ENCODE measurements at regions not wholly inside any gene's neighbourhood (a gene's known extent, or its start where the extent isn't known, plus 50 kb on each side); places are given as distances from the start of the nearest gene placed in this dataset.

DNA sequence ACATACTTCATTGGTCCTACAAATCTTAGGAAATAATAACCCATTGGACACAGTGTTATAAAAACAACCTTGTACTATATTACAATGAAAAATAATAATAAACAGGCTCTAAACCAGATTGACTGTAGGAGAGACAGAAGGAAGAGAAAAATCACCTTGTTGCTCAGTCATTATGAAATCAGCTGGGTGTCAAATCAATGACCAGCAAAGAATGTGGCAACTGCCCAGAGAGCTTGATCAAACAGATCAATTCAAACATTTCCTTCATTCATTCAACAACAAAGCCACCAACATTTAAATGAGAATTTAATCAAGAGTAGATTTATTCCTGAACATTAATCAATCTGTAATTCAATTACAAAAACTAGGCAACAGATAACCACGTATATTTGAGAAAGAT is 671.9 kb upstream of the CHAC2 start:
- Histone ChIP-seq H3K9me3 (ENCODE audit: insufficient read depth, low read depth) (no peaks in the 10 kb centered on the region), H3K4me1 (replicated peaks; ENCODE audit: insufficient read depth) (no peaks in the 10 kb centered on the region), H3K4me3 (no peak overlapping the region), H3K36me3 (ENCODE audit: low read depth) (no peaks in the 10 kb centered on the region), H2AFZ (no peak overlapping the region), H3K79me2 (ENCODE audit: low read depth) (no peaks in the 10 kb centered on the region), H3K27ac (no peak overlapping the region), H3K9me2 (ENCODE audit: insufficient read depth) (no peaks in the 10 kb centered on the region), H3F3A (ENCODE audit: insufficient read depth, low read depth) (no peaks in the 10 kb centered on the region), H4K20me1 (ENCODE audit: insufficient read depth) (no peaks in the 10 kb centered on the region), H3K4me2 (no peak overlapping the region), H3K27me3 (ENCODE audit: insufficient read depth, low read depth) (no peaks in the 10 kb centered on the region)
- ChIA-PET CTCF (no interaction called here), POLR2A (ENCODE audit: unreplicated experiment) (no interaction called here)
- intact Hi-C loops (cut with micrococcal nuclease; ENCODE audit: unreplicated experiment): no loop called here
- no TSS peak for BruUV-seq (replicated peaks)
- no peak for TF ChIP-seq EZH2 (IDR thresholded peaks at IDR 0.05; ENCODE audit: low read depth)
- TF ChIP-seq, protein P1, sequence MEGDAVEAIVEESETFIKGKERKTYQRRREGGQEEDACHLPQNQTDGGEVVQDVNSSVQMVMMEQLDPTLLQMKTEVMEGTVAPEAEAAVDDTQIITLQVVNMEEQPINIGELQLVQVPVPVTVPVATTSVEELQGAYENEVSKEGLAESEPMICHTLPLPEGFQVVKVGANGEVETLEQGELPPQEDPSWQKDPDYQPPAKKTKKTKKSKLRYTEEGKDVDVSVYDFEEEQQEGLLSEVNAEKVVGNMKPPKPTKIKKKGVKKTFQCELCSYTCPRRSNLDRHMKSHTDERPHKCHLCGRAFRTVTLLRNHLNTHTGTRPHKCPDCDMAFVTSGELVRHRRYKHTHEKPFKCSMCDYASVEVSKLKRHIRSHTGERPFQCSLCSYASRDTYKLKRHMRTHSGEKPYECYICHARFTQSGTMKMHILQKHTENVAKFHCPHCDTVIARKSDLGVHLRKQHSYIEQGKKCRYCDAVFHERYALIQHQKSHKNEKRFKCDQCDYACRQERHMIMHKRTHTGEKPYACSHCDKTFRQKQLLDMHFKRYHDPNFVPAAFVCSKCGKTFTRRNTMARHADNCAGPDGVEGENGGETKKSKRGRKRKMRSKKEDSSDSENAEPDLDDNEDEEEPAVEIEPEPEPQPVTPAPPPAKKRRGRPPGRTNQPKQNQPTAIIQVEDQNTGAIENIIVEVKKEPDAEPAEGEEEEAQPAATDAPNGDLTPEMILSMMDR (conservative IDR thresholded peaks at IDR 0.05): no peak
- DNase-seq: no peak

DNA sequence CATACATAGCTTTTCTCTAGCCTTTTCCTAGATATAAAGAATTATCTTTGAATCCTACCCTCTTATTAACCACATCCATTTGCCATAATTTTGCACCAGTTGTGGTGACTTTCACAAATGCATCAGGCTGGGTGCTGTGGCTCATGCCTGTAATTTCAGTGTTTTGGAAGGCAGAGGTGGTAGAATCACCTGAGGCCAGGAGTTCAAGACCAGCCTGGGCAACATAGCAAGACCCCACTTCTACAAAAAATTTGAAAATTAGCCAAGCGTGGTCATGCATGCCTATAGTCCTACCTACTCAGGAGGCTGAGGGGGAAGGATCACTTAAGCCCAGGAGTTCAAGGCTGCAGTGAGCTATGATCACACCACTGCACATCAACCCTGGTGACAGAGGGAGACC is 672.4 kb upstream of the CHAC2 start:
- H3K27ac ChIP-seq: no peak overlapping the region
- no peaks in the 10 kb centered on the region for H3F3A ChIP-seq (ENCODE audit: insufficient read depth, low read depth)
- H3K27me3 ChIP-seq (ENCODE audit: insufficient read depth, low read depth): no peaks in the 10 kb centered on the region
- BruUV-seq (replicated peaks): no TSS peak
- no peak overlapping the region for H3K4me3 ChIP-seq
- no peak overlapping the region for H2AFZ ChIP-seq
- H4K20me1 ChIP-seq (ENCODE audit: insufficient read depth): no peaks in the 10 kb centered on the region
- TF ChIP-seq, protein P1 (conservative IDR thresholded peaks at IDR 0.05): no peak
- no peak for TF ChIP-seq EZH2 (IDR thresholded peaks at IDR 0.05; ENCODE audit: low read depth)
- no peaks in the 10 kb centered on the region for H3K79me2 ChIP-seq (ENCODE audit: low read depth)
- CTCF ChIA-PET: no interaction called here
- no peaks in the 10 kb centered on the region for H3K4me1 ChIP-seq (replicated peaks; ENCODE audit: insufficient read depth)
- DNase-seq: no peak
- POLR2A ChIA-PET (ENCODE audit: unreplicated experiment): no interaction called here
- no peaks in the 10 kb centered on the region for H3K9me3 ChIP-seq (ENCODE audit: insufficient read depth, low read depth)
- H3K4me2 ChIP-seq: no peak overlapping the region
- H3K36me3 ChIP-seq (ENCODE audit: low read depth): no peaks in the 10 kb centered on the region
- no peaks in the 10 kb centered on the region for H3K9me2 ChIP-seq (ENCODE audit: insufficient read depth)
- intact Hi-C loops (cut with micrococcal nuclease; ENCODE audit: unreplicated experiment): no loop called here

DNA sequence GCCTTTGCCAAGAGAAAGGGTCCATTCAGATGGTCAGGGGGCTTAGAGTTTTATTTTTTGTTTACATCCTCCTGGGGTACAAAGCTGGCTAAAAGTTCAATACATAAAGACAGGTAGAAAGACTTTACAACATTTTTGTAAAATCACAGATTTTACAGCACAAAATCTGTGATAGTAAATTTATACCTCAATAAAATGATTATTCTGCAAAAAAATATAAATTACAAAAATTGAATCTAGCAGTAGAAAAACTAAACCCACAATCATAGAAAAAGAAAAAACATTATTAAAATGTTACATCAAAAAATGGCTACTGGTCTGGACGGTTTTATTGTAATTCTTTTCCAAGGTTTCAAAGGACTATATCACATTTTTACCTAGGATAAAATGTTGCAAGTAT is 674.2 kb upstream of the CHAC2 start:
- CTCF ChIA-PET: no interaction called here
- H2AFZ ChIP-seq: no peak overlapping the region
- no peaks in the 10 kb centered on the region for H3K9me2 ChIP-seq (ENCODE audit: insufficient read depth)
- no peaks in the 10 kb centered on the region for H3K9me3 ChIP-seq (ENCODE audit: insufficient read depth, low read depth)
- H3K79me2 ChIP-seq (ENCODE audit: low read depth): no peaks in the 10 kb centered on the region
- no peak overlapping the region for H3K4me2 ChIP-seq
- no peaks in the 10 kb centered on the region for H3F3A ChIP-seq (ENCODE audit: insufficient read depth, low read depth)
- H4K20me1 ChIP-seq (ENCODE audit: insufficient read depth): no peaks in the 10 kb centered on the region
- BruUV-seq (replicated peaks): no TSS peak
- intact Hi-C loops (cut with micrococcal nuclease; ENCODE audit: unreplicated experiment): no loop called here
- no peak for DNase-seq
- H3K27me3 ChIP-seq (ENCODE audit: insufficient read depth, low read depth): no peaks in the 10 kb centered on the region
- H3K27ac ChIP-seq: no peak overlapping the region
- H3K4me1 ChIP-seq (replicated peaks; ENCODE audit: insufficient read depth): no peaks in the 10 kb centered on the region
- no peak for TF ChIP-seq EZH2 (IDR thresholded peaks at IDR 0.05; ENCODE audit: low read depth)
- TF ChIP-seq, protein P1 (conservative IDR thresholded peaks at IDR 0.05): no peak
- H3K36me3 ChIP-seq (ENCODE audit: low read depth): no peaks in the 10 kb centered on the region
- no peak overlapping the region for H3K4me3 ChIP-seq
- POLR2A ChIA-PET (ENCODE audit: unreplicated experiment): no interaction called here

All from PC-9 (cell line).